ENCODE measurements at regions not wholly inside any gene's neighbourhood (a gene's known extent, or its start where the extent isn't known, plus 50 kb on each side); places are given as distances from the start of the nearest gene placed in this dataset.

- TF ChIP-seq CTCF (IDR thresholded peaks at IDR 0.05; ENCODE audit: insufficient read depth, low read length) (no peak), POLR2AphosphoS5 (IDR thresholded peaks at IDR 0.05; ENCODE audit: low read depth) (no peak)
Measured at GRCh38 chr7:13792208-13792607, 197.3 kb downstream of the ETV1 start.
